HG02981 (cell line): ENCODE measurements at regions not wholly inside any gene's neighbourhood (a gene's known extent, or its start where the extent isn't known, plus 50 kb on each side); places are given as distances from the start of the nearest gene placed in this dataset.

Source experiments
- ATAC-seq: cut with Tn5 transposase; IDR thresholded peaks from one replicate; pipeline ENCODE4 v1.9.1; 2021; ENCODE audit warnings: mild to moderate bottlenecking, moderate library complexity; ENCODE audit not compliant: unreplicated experiment

DNA sequence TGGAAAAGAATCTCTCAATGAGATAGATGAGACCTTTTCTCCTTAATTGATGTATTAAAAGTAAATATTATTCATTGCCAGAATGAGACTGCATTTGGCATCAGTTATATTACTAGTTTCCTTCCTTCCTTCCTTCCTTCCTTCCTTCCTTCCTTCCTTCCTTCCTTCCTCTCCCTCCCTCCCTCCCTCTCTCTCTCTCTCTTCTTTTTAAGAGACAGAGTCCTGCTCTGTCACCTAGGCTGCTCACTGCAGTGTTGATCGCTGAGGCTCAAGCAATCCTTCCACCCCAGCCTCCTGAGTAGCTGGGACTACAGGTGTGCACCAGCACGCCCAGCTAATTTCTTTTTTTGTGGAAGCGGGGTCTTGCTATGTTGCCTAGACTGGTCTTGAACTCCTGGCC is 50.4 kb upstream of the ARX start:
- no peak for ATAC-seq
